GM18520 (cell line): ENCODE measurements at regions not wholly inside any gene's neighbourhood (a gene's known extent, or its start where the extent isn't known, plus 50 kb on each side); places are given as distances from the start of the nearest gene placed in this dataset.

Experiments
- ATAC-seq: cut with Tn5 transposase; IDR thresholded peaks from one replicate; pipeline ENCODE4 v1.9.1; 2021; ENCODE audit not compliant: unreplicated experiment

GRCh38 chr5:74296685-74297408 lies 343.7 kb downstream of the ENC1 start:
- no peak for ATAC-seq

- no peak for ATAC-seq
Measured at GRCh38 chr5:74295676-74296075, 344.9 kb downstream of the ENC1 start.

- no peak for ATAC-seq
Measured at GRCh38 chr5:74295141-74295540, 345.4 kb downstream of the ENC1 start.

- no peak for ATAC-seq
Measured at GRCh38 chr5:74294231-74294705, 346.3 kb downstream of the ENC1 start.

GRCh38 chr5:74293182-74293581 lies 347.3 kb downstream of the ENC1 start:
- no peak for ATAC-seq

- ATAC-seq = no peak
Measured at GRCh38 chr5:74290634-74291241, 349.8 kb downstream of the ENC1 start.

- no peak for ATAC-seq
Measured at GRCh38 chr5:74289691-74290090, 350.8 kb downstream of the ENC1 start.

GRCh38 chr5:74289238-74289637 lies 351.3 kb downstream of the ENC1 start:
- no peak for ATAC-seq

- no peak for ATAC-seq
Measured at GRCh38 chr5:74288448-74289108, 351.9 kb downstream of the ENC1 start.

- no peak for ATAC-seq
Measured at GRCh38 chr5:74288038-74288437, 352.5 kb downstream of the ENC1 start.

GRCh38 chr5:74286734-74287695 lies 353.5 kb downstream of the ENC1 start:
- ATAC-seq = no peak

GRCh38 chr5:74285675-74286280 lies 354.8 kb downstream of the ENC1 start:
- no peak for ATAC-seq

GRCh38 chr5:74282490-74282889 lies 358.0 kb downstream of the ENC1 start:
- ATAC-seq = no peak

- ATAC-seq = no peak
Measured at GRCh38 chr5:74281166-74281565, 359.4 kb downstream of the ENC1 start.

- ATAC-seq = no peak
Measured at GRCh38 chr5:74280306-74280705, 360.2 kb downstream of the ENC1 start.

- ATAC-seq = no peak
Measured at GRCh38 chr5:74279244-74279643, 361.3 kb downstream of the ENC1 start.

- ATAC-seq = no peak
Measured at GRCh38 chr5:74277418-74277817, 363.1 kb downstream of the ENC1 start.

GRCh38 chr5:74275171-74275992 lies 365.1 kb downstream of the ENC1 start:
- ATAC-seq = no peak

GRCh38 chr5:74274326-74274725 lies 366.2 kb downstream of the ENC1 start:
- ATAC-seq = no peak
